Muscle of leg (tissue), 3 donors: ENCODE measurements at regions not wholly inside any gene's neighbourhood (a gene's known extent, or its start where the extent isn't known, plus 50 kb on each side); places are given as distances from the start of the nearest gene placed in this dataset.
"Not testable (repeated sequence)": the region's sequence is repeated elsewhere in the genome, so short reads cannot be mapped to it uniquely, and the experiment has no call there.

Experiments used
- DNase-seq: peaks from one replicate; pipeline ENCODE4 v3.0.0; 2013
- H3K27ac ChIP-seq: one replicate; pipeline ENCODE4 v1.5.1; 2013; ENCODE audit warnings: mild to moderate bottlenecking, low read length, control low read depth
- H3K27me3 ChIP-seq: one replicate; pipeline ENCODE4 v1.6.1; 2013; ENCODE audit warnings: low read length; ENCODE audit not compliant: control insufficient read depth, insufficient read depth
- H3K36me3 ChIP-seq: one replicate; pipeline ENCODE4 v1.6.1; 2013; ENCODE audit warnings: low read length; ENCODE audit not compliant: control insufficient read depth, insufficient read depth
- H3K4me1 ChIP-seq: one replicate; pipeline ENCODE4 v1.6.1; 2013; ENCODE audit warnings: low read length; ENCODE audit not compliant: control insufficient read depth, insufficient read depth
- H3K4me3 ChIP-seq: one replicate; pipeline ENCODE4 v1.5.1; 2013; ENCODE audit warnings: low read length, control low read depth
- H3K9me3 ChIP-seq: replicated peaks from 2 replicates; pipeline ENCODE4 v1.6.1; 2013; ENCODE audit warnings: low read depth, low read length; ENCODE audit not compliant: control insufficient read depth
- WGBS: methylation state at CpG from one replicate; pipeline ENCODE4 v1.1.5; 2013; ENCODE audit warnings: missing lambda C conversion rate; ENCODE audit not compliant: insufficient coverage; 5-methylcytosine and 5-hydroxymethylcytosine counted together

DNA sequence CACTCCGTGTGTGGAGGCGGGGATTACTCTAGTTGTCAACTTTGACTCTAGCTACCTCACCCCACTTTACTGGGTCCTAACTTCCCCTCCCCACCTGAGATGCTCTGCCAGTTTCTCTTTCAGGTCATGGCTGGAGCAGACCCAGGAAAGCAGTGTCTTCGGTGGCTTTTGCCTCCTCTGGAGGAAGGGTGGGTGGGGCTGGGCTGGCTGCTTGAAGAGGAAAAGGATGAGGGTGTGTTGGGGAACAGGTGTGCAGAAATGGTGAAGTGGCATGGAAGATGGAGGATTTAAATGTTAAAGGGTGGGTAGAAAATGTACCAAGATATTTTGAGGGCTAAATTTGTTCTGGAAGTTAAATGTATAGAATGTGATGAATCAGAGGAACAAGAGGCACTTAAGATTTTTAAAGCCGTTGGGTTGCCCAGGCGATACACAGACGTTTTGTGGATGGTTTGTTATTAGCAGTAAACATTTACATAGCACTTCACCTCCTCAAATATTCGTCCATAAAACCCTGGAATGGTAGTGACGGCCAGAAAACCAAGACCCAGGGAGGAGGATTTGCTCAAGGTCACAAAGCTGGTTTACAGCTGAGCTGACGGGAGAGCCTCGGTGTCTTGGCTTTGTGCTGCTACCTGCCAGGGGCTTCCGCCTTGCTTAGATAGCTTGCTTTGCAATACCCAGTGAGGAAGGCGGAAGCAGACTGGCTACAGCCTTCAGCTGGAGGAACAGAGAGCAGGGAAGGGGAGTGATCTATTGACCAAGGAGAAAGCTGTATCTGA is 72.2 kb upstream of the PRMT8 start:
- Histone ChIP-seq H3K4me1 (no peaks in the 10 kb centered on the region), H3K27ac (no peak overlapping the region), H3K4me3 (no peak overlapping the region), H3K27me3 (peaks cover 10% of the 10 kb centered on the region), H3K9me3 (no peaks in the 10 kb centered on the region), H3K36me3 (no peaks in the 10 kb centered on the region)
- 85% methylated on average over 8 of the region's 12 CpGs for WGBS
- DNase-seq: no peak

DNA sequence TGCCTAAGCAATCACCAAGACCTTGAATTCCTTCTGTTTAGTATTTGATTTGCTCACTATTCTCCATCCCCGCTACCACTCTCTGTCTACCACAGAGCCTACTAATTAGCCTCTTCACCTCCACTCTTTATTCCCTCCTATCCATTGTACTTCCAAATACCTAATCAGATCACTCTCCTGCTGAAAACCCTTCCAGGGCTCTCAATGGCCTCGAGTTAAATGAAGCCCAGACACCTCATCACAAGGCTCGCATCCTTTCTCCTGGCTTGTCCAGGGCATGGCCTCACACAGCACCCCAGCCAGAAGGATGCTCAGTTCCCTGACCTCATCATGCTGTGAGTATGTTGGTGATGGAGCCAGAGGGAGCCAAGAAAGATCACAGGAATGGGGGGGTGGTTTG is 71.4 kb upstream of the PRMT8 start:
- Histone ChIP-seq H3K27me3 (peaks cover 10% of the 10 kb centered on the region), H3K4me3 (no peak overlapping the region), H3K9me3 (no peaks in the 10 kb centered on the region), H3K27ac (no peak overlapping the region), H3K4me1 (no peaks in the 10 kb centered on the region), H3K36me3 (no peaks in the 10 kb centered on the region)
- no peak for DNase-seq
- 82% methylated on average over 1 of the region's 3 CpGs for WGBS

DNA sequence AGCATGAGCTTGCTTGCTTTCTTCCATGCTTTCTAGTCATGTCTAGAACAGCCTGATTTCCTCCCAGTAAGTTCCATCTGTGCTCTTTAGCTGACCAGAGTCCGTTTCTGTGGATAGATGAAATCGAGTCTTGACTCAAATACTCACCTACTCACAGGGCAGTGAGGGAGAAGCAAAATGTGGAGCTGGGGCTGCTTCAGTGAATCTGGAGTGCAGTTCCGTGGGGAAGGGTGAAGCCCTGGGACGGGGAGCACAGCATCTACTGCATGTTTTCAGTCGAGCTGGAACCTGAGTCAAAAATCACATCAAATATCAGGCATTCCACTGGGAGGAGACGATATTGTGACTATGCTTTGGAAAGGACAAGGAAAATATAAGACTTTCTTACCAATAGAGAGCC is 70.3 kb upstream of the PRMT8 start:
- Histone ChIP-seq H3K27me3 (peaks cover 10% of the 10 kb centered on the region), H3K4me3 (no peak overlapping the region), H3K9me3 (no peaks in the 10 kb centered on the region), H3K4me1 (no peaks in the 10 kb centered on the region), H3K36me3 (no peaks in the 10 kb centered on the region), H3K27ac (no peak overlapping the region)
- DNase-seq: no peak
- WGBS: no CpG with 5 or more reads among the region's 6 CpGs

DNA sequence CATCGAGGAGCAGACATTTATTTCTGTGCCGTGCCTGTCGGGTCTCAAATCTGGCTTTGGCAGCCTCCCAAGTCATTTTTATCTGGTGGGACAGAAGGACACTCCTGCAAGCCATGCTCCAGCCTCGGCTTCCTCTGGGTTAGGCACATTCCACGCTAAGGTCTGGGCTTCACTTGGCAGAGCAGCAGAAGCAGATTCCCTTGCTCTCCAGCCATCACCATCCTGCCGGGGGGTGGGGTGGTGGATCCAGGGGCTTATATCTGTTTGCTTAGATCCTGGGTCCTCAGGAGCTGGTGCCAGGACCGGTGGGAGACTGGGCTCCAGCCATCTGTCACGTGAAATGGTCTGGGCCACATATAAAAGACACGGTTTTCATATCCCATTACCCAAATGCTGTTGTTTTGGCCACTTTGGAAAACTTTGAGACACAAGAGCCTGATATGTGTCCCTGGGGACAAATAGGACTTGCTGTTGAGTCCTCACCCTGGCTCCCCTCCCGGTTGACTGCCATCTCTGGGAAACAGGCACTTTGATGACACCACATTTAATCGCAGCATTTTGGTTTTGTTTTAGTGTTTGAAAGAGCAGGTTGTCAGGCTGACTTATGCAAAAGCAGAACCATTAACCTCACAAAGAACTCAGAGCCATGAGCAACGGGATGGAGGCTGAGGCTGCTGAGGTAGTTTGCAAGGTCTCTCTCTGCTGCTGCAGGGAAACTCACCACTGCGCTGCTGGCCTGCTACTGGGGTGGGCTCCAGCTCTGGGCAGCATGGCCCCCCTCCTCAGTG is 69.6 kb upstream of the PRMT8 start:
- Histone ChIP-seq H3K4me3 (no peak overlapping the region), H3K27ac (no peak overlapping the region), H3K36me3 (no peaks in the 10 kb centered on the region), H3K27me3 (peaks cover 10% of the 10 kb centered on the region), H3K9me3 (no peaks in the 10 kb centered on the region), H3K4me1 (no peaks in the 10 kb centered on the region)
- no peak for DNase-seq
- WGBS: 26% methylated on average over 8 of the region's 13 CpGs

DNA sequence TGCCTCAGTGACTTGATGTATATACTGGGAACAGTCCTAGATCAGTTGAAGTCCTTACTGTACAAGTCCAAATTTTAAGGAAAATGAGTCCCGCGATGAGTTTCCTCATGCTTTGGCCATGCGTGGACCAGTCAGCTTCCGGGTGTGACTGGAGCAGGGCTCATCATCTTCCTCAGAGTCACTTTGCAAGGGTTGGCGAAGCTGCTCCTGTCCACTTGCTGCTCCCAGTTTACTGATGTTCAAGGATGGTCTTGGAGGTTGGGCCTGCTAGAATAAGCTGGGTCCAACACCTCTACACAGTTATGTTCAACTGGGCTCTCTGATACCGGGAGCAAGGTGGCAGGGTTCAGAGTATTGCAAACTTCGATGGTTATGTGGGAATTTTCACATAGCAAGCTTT is 66.2 kb upstream of the PRMT8 start:
- not testable (repeated sequence) for H3K36me3 ChIP-seq, H3K27ac ChIP-seq, DNase-seq, H3K27me3 ChIP-seq, H3K4me1 ChIP-seq, H3K4me3 ChIP-seq, H3K9me3 ChIP-seq
- 77% methylated on average over 5 of the region's 7 CpGs for WGBS

DNA sequence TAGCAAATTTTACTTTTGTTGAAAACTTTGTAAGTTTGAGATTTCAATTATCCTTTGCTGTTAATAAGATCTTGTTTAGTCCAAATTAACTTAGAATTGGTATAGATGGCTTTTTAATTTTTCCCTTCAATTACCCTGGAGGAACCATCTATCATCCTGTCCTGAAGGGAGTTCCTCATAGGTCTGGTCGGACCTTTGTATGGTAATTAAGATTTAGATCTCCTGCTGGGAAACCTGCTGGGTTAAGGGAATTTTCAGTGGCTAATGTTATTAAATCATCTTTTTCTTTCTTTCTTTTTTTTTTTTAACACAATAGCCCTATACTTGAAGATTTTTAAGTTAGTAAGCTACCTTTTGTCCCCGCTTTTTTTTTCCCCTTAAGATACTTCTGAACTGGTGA is 63.0 kb upstream of the PRMT8 start:
- Histone ChIP-seq H3K27me3 (no peaks in the 10 kb centered on the region), H3K4me3 (no peak overlapping the region), H3K4me1 (no peaks in the 10 kb centered on the region), H3K36me3 (no peaks in the 10 kb centered on the region), H3K27ac (no peak overlapping the region), H3K9me3 (no peaks in the 10 kb centered on the region)
- no peak for DNase-seq
- no CpG with 5 or more reads among the region's 2 CpGs for WGBS

DNA sequence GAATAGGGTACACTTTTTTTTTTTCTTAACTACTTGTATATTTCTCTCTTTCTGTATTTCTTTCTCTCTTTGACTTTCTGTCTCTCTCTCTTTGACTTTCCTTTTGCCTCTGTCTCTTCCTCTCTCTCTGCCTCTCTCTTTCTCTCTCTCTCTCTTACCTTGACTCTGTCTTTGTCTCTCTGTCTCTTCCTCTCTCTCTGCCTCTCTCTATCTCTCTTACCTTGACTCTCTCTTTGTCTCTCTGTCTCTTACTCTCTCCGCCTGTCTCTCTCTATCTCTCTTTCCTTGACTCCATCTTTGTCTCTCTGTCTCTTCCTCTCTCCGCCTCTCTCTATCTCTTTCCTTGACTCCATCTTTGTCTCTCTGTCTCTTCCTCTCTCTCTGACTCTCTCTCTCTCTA is 62.4 kb upstream of the PRMT8 start:
- DNase-seq: no peak
- 93% methylated on average over 2 of the region's 2 CpGs for WGBS

DNA sequence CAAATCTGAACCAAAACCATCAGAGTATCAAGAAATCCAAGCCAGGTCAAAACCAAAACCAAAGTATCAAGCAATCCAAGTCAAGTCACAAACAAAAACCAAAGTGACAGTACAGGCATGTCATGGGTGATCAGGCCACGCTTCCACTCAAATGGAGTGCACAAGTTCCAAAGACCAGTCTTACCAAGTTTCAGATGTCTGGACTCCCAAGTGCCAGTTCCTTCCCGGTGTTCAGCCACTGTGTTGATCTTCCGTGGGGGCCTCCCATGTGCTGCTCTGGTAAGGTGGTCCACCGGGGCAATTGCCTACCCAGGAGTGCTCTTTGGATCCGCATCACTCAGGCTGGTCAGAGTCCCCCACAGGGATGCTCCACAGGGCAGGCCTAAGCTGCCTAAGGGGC is 61.5 kb upstream of the PRMT8 start:
- not testable (repeated sequence) for H3K4me1 ChIP-seq, H3K27ac ChIP-seq, DNase-seq, H3K9me3 ChIP-seq, H3K27me3 ChIP-seq, H3K36me3 ChIP-seq, H3K4me3 ChIP-seq
- 96% methylated on average over 5 of the region's 5 CpGs for WGBS

More for the DNA sequence above, 62.4 kb upstream of the PRMT8 start:
- Histone ChIP-seq H3K36me3 (no peaks in the 10 kb centered on the region), H3K4me1 (no peaks in the 10 kb centered on the region), H3K4me3 (no peak overlapping the region), H3K9me3 (no peaks in the 10 kb centered on the region), H3K27ac (no peak overlapping the region), H3K27me3 (no peaks in the 10 kb centered on the region)

DNA sequence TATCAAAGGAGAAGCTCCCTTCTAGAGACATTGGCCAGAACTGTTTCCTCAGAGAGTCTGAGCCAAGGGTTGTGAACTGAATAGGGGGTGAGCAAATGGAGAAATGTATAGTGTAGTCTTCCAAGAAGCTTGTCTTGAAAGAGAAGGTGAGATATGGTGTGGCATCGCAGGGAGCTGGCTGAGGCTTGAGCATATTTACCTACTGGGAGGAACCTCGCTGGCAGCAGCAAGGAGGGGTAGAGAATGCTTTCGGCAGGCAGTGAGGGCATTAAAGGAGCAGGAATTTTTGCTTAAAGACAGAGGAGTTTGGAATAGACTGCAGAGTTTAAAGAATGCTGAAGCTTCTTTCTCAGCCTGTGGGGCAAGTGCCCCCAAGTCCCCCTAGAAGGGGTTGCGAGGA is 59.3 kb upstream of the PRMT8 start:
- Histone ChIP-seq H3K27ac (no peak overlapping the region), H3K4me3 (no peak overlapping the region), H3K27me3 (no peaks in the 10 kb centered on the region), H3K4me1 (no peaks in the 10 kb centered on the region), H3K9me3 (no peaks in the 10 kb centered on the region), H3K36me3 (no peaks in the 10 kb centered on the region)
- DNase-seq: no peak
- WGBS: 91% methylated on average over 4 of the region's 4 CpGs

DNA sequence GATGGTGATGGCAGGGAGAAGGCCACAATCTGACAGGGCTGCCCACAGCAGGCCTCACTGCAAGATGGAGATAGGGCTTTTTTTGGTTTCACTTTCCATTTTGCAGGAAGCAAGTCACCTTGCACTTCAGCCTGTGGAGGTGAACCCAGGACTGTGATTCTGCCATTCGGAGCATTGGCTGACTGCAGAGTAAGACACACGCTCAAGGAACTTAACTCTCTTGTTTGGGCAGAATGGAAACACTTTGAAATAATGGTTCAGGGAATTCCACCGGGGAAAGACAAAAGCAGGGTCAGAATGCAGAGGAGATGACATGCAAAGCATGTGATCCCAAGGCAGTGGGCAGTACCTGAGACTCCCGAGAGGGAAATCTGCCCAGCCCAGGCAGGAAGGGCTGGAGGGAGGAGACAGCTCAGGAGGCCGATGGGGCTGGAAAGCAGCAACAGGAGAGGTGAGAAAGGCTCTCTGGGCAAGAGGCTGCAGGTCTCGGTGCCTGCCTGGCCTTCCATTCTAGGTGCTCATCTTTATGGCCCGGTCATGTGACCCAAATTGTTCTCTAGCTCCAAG is 58.7 kb upstream of the PRMT8 start:
- Histone ChIP-seq H3K4me3 (no peak overlapping the region), H3K9me3 (no peaks in the 10 kb centered on the region), H3K27me3 (no peaks in the 10 kb centered on the region), H3K36me3 (no peaks in the 10 kb centered on the region), H3K4me1 (no peaks in the 10 kb centered on the region), H3K27ac (no peak overlapping the region)
- no peak for DNase-seq
- 48% methylated on average over 6 of the region's 7 CpGs for WGBS
